ENCODE measurements at regions not wholly inside any gene's neighbourhood (a gene's known extent, or its start where the extent isn't known, plus 50 kb on each side); places are given as distances from the start of the nearest gene placed in this dataset.

DNA sequence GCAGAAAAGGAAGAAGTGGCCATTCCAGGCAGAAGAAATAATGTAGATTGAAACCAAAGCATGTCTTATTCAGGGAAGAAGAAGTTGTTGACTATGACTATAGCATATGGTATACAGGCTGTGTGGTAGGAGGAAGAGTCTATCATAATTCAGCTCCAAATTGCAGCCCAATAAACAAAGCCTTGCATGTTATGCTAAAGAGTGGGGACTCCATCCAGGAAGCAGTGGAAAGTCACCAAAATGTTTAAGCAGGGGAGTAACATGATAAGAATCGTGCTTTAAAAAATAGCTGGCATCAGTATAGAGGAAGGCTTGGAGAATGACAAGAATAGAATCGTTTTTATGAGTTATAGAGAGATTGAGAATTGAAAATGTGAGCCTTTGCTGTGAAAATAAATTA, 213.3 kb upstream of the ADGRL2 start:
- TF ChIP-seq, protein P1, sequence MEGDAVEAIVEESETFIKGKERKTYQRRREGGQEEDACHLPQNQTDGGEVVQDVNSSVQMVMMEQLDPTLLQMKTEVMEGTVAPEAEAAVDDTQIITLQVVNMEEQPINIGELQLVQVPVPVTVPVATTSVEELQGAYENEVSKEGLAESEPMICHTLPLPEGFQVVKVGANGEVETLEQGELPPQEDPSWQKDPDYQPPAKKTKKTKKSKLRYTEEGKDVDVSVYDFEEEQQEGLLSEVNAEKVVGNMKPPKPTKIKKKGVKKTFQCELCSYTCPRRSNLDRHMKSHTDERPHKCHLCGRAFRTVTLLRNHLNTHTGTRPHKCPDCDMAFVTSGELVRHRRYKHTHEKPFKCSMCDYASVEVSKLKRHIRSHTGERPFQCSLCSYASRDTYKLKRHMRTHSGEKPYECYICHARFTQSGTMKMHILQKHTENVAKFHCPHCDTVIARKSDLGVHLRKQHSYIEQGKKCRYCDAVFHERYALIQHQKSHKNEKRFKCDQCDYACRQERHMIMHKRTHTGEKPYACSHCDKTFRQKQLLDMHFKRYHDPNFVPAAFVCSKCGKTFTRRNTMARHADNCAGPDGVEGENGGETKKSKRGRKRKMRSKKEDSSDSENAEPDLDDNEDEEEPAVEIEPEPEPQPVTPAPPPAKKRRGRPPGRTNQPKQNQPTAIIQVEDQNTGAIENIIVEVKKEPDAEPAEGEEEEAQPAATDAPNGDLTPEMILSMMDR (IDR thresholded peaks at IDR 0.05): no peak
- TF ChIP-seq, protein P2, sequence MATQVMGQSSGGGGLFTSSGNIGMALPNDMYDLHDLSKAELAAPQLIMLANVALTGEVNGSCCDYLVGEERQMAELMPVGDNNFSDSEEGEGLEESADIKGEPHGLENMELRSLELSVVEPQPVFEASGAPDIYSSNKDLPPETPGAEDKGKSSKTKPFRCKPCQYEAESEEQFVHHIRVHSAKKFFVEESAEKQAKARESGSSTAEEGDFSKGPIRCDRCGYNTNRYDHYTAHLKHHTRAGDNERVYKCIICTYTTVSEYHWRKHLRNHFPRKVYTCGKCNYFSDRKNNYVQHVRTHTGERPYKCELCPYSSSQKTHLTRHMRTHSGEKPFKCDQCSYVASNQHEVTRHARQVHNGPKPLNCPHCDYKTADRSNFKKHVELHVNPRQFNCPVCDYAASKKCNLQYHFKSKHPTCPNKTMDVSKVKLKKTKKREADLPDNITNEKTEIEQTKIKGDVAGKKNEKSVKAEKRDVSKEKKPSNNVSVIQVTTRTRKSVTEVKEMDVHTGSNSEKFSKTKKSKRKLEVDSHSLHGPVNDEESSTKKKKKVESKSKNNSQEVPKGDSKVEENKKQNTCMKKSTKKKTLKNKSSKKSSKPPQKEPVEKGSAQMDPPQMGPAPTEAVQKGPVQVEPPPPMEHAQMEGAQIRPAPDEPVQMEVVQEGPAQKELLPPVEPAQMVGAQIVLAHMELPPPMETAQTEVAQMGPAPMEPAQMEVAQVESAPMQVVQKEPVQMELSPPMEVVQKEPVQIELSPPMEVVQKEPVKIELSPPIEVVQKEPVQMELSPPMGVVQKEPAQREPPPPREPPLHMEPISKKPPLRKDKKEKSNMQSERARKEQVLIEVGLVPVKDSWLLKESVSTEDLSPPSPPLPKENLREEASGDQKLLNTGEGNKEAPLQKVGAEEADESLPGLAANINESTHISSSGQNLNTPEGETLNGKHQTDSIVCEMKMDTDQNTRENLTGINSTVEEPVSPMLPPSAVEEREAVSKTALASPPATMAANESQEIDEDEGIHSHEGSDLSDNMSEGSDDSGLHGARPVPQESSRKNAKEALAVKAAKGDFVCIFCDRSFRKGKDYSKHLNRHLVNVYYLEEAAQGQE (IDR thresholded peaks at IDR 0.05; ENCODE audit: insufficient read depth in 1 of 2, low read depth in 2 of 2, low read length in 1 of 2): no peak
- no peak for TF ChIP-seq POLR2AphosphoS5 (IDR thresholded peaks at IDR 0.05; ENCODE audit: low read depth, low read length)

All from Panc1 (cell line).